ENCODE measurements at regions not wholly inside any gene's neighbourhood (a gene's known extent, or its start where the extent isn't known, plus 50 kb on each side); places are given as distances from the start of the nearest gene placed in this dataset.

- TF ChIP-seq USF1 (IDR thresholded peaks at IDR 0.05) = no peak
- no peak for TF ChIP-seq MAX (IDR thresholded peaks at IDR 0.05)
- no peak for TF ChIP-seq REST (IDR thresholded peaks at IDR 0.05; ENCODE audit: low read depth)
- TF ChIP-seq RAD21 (IDR thresholded peaks at IDR 0.05; ENCODE audit: low read depth) = no peak
- no peak for TF ChIP-seq CREB1 (IDR thresholded peaks at IDR 0.05; ENCODE audit: low read depth)
- TF ChIP-seq EP300 (IDR thresholded peaks at IDR 0.05; ENCODE audit: borderline replicate concordance) = no peak
- TF ChIP-seq TAF1 (IDR thresholded peaks at IDR 0.05; ENCODE audit: low read depth) = no peak
- TF ChIP-seq ZBTB7A (IDR thresholded peaks at IDR 0.05; ENCODE audit: low read depth) = no peak
- TF ChIP-seq TEAD4 (IDR thresholded peaks at IDR 0.05) = no peak
These were observed 318.9 kb downstream of the FAM72C start for GRCh38 chr1:143652744-143653428.

Data from Ishikawa (cell line).